NT2/D1 (cell line): ENCODE measurements at regions not wholly inside any gene's neighbourhood (a gene's known extent, or its start where the extent isn't known, plus 50 kb on each side); places are given as distances from the start of the nearest gene placed in this dataset.

Experiments used
- YY1 ChIP-seq: IDR thresholded peaks from 2 replicates; pipeline ENCODE4 v1.6.1; 2011; ENCODE audit not compliant: insufficient read length, insufficient read depth
- ZNF274 ChIP-seq: IDR thresholded peaks from 2 replicates; pipeline ENCODE4 v1.6.1; 2011; ENCODE audit warnings: mild to moderate bottlenecking, low read depth, low read length

GRCh38 chr10:20508921-20509320 is 388.2 kb downstream of the NEBL start:
- TF ChIP-seq YY1 (no peak), ZNF274 (no peak)
